SH-SY5Y (cell line): ENCODE measurements at regions not wholly inside any gene's neighbourhood (a gene's known extent, or its start where the extent isn't known, plus 50 kb on each side); places are given as distances from the start of the nearest gene placed in this dataset.

Experiments
- GATA2 ChIP-seq: IDR thresholded peaks from 2 replicates; pipeline ENCODE4 v1.6.1; 2011; ENCODE audit warnings: mild to moderate bottlenecking, low read depth, low read length
- GATA3 ChIP-seq: IDR thresholded peaks from 2 replicates; pipeline ENCODE4 v1.6.1; 2011; ENCODE audit warnings: low read depth, mild to moderate bottlenecking, low read length, moderate library complexity

- TF ChIP-seq GATA2: no peak
- no peak for TF ChIP-seq GATA3
Measured at GRCh38 chr15:94582368-94582767, 351.0 kb downstream of the MCTP2 start.
